Endothelial cell of umbilical vein (primary cell): ENCODE measurements at regions not wholly inside any gene's neighbourhood (a gene's known extent, or its start where the extent isn't known, plus 50 kb on each side); places are given as distances from the start of the nearest gene placed in this dataset.

Experiments
- BruUV-seq: library from RNA; stranded (reverse); fragments of 400-500 nt; replicated peaks from 2 replicates; lab custom pipeline; 2021; lab: Mats Ljungman, UMichigan
- CTCF ChIA-PET: fragments of 300-600, 350-600 bp; sonication (Branson Sonifier 250); formaldehyde crosslinking; loops from one replicate; lab custom pipeline; 2021; ENCODE audit warnings: antibody characterized with exemption, inconsistent platforms; lab: Charles Lee
- POLR2A ChIA-PET: fragments of 300-600, 350-600 bp; sonication (Branson Sonifier 250); formaldehyde crosslinking; loops from one replicate; lab custom pipeline; 2021; ENCODE audit warnings: antibody characterized with exemption, inconsistent platforms; lab: Charles Lee
- DNase-seq: peaks from one replicate; pipeline ENCODE4 v3.0.0-alpha.2; 2011; ENCODE audit warnings: low read depth, low spot score
- FAIRE-seq: peaks from 2 replicates; lab custom pipeline; 2011; peaks lifted over from hg19 to GRCh38; lab: Jason Lieb, UNC
- H2AFZ ChIP-seq: 2 replicates; pipeline ENCODE4 v1.6.0; 2012; ENCODE audit warnings: low read depth, low read length, control low read depth, inconsistent platforms
- H3K27ac ChIP-seq: 2 replicates; pipeline ENCODE4 v1.5.1; 2011; ENCODE audit warnings: low read depth, mild to moderate bottlenecking, control low read depth, low read length, moderate library complexity; ENCODE audit not compliant: insufficient read depth
- H3K27me3 ChIP-seq, 2 experiments: 2 replicates each; pipeline versions ENCODE4 v1.6.0 to v1.6.1; 2011; ENCODE audit warnings: low read length in 2 of 2, mixed read lengths in 1 of 2; ENCODE audit not compliant: control insufficient read depth in 2 of 2, insufficient read depth in 2 of 2
- H3K36me3 ChIP-seq, 2 experiments: 2 replicates in 1 of 2; 3 replicates in 1 of 2; pipeline ENCODE4 v1.5.1; 2011; ENCODE audit warnings: low read length in 2 of 2, mild to moderate bottlenecking in 1 of 2, moderate library complexity in 1 of 2; ENCODE audit not compliant: control insufficient read depth in 2 of 2, insufficient read depth in 2 of 2; ENCODE audit errors: extremely low read depth in 1 of 2
- H3K4me1 ChIP-seq: 3 replicates; pipeline ENCODE4 v1.5.1; 2011; ENCODE audit warnings: mild to moderate bottlenecking, low read length; ENCODE audit not compliant: control insufficient read depth, insufficient read depth; ENCODE audit errors: extremely low read depth
- H3K4me2 ChIP-seq: 2 replicates; pipeline ENCODE4 v1.6.1; 2011; ENCODE audit warnings: low read length, control low read depth, mixed read lengths; ENCODE audit not compliant: insufficient read depth
- H3K4me3 ChIP-seq, 3 experiments: fragments of 200-600 bp in 1 of 3; sonication (generic), shearing (Covaris generic) in 1 of 3; replicated peaks in 1 of 3; 2 replicates each; pipeline ENCODE4 v1.5.1; 2011 to 2016; ENCODE audit warnings: control low read depth in 3 of 3, low read length in 3 of 3, mild to moderate bottlenecking in 2 of 3, inconsistent platforms in 1 of 3, low read depth in 1 of 3, moderate library complexity in 1 of 3; ENCODE audit not compliant: insufficient read depth in 1 of 3
- H3K79me2 ChIP-seq: 2 replicates; pipeline ENCODE4 v1.6.0; 2012; ENCODE audit warnings: low read length, inconsistent platforms; ENCODE audit not compliant: control insufficient read depth, insufficient read depth
- H3K9ac ChIP-seq: replicated peaks from 2 replicates; pipeline ENCODE3; 2011; ENCODE audit warnings: low read length, control low read depth; ENCODE audit not compliant: insufficient read depth; ENCODE audit errors: extremely low read depth
- H3K9me1 ChIP-seq: replicated peaks from 3 replicates; pipeline ENCODE4 v1.6.0; 2011; ENCODE audit warnings: mild to moderate bottlenecking, low read length; ENCODE audit not compliant: control insufficient read depth, insufficient read depth; ENCODE audit errors: extremely low read depth
- H3K9me3 ChIP-seq: replicated peaks from 2 replicates; pipeline ENCODE4 v1.5.1; 2012; ENCODE audit warnings: low read length, inconsistent platforms; ENCODE audit not compliant: control insufficient read depth, insufficient read depth
- H4K20me1 ChIP-seq: replicated peaks from 2 replicates; pipeline ENCODE3; 2011; ENCODE audit warnings: mild to moderate bottlenecking, low read length; ENCODE audit not compliant: control insufficient read depth, insufficient read depth; ENCODE audit errors: extremely low read depth
- EZH2 ChIP-seq: IDR thresholded peaks from 2 replicates; pipeline ENCODE4 v1.6.1; 2012; ENCODE audit warnings: borderline replicate concordance, low read depth, mild to moderate bottlenecking, moderate library complexity, low read length, inconsistent platforms; ENCODE audit not compliant: severe bottlenecking
- FOS ChIP-seq: IDR thresholded peaks from 2 replicates; pipeline ENCODE4 v1.6.1; 2011; ENCODE audit warnings: mild to moderate bottlenecking, low read length, moderate library complexity, borderline replicate concordance; ENCODE audit not compliant: insufficient read depth
- GATA2 ChIP-seq: IDR thresholded peaks from 2 replicates; pipeline ENCODE4 v1.7.0; 2011; ENCODE audit warnings: low read depth, mild to moderate bottlenecking, moderate library complexity, mixed read lengths, low read length; ENCODE audit not compliant: insufficient read length, insufficient read depth
- JUN ChIP-seq: IDR thresholded peaks from 2 replicates; pipeline ENCODE4 v1.6.1; 2011; ENCODE audit warnings: borderline replicate concordance, low read depth; ENCODE audit not compliant: insufficient read length, insufficient read depth
- MYC ChIP-seq: IDR thresholded peaks from one replicate; pipeline ENCODE4 v1.6.1; 2011; ENCODE audit warnings: mild to moderate bottlenecking, low read depth, low read length
- POLR2A ChIP-seq: IDR thresholded peaks from 2 replicates; pipeline ENCODE4 v1.6.1; 2012; ENCODE audit warnings: low read depth, mild to moderate bottlenecking, control low read depth, low read length
- POLR2AphosphoS5 ChIP-seq: IDR thresholded peaks from 2 replicates; pipeline ENCODE4 v1.6.1; 2012; ENCODE audit warnings: low read depth, mild to moderate bottlenecking, control low read depth, low read length, moderate library complexity; ENCODE audit not compliant: insufficient read depth
- dilution Hi-C: fragments of 300-500 bp; cut with MboI; formaldehyde crosslinking; loops from one replicate; pipeline ENCODE4 v1.15.0; 2019; ENCODE audit warnings: low sequenced_read_pairs; ENCODE audit not compliant: extremely low pct_ligation_motif_present
- intact Hi-C: fragments of 100-400 bp; cut with micrococcal nuclease; formaldehyde crosslinking; loops from one replicate; pipeline ENCODE4 v1.10.0; 2022
- TF ChIP-seq, protein P1 (sequence below), 2 donors: IDR thresholded peaks; 1 replicate in 1 of 2; 2 replicates in 1 of 2; pipeline ENCODE4 v1.5.1; 2011; ENCODE audit warnings: low read length in 2 of 2, mild to moderate bottlenecking in 2 of 2, moderate library complexity in 2 of 2, control low read depth in 1 of 2, inconsistent platforms in 1 of 2, low read depth in 1 of 2; ENCODE audit not compliant: insufficient read depth in 1 of 2; ENCODE audit errors: extremely low read depth in 1 of 2
- TF ChIP-seq, protein P2 (sequence below): IDR thresholded peaks from 2 replicates; pipeline ENCODE4 v1.6.1; 2011; ENCODE audit not compliant: insufficient read depth, insufficient read length

- Histone ChIP-seq H3K4me1 (peaks cover 16% of the 10 kb centered on the region), H3K9ac (no peak overlapping the region), H3K9me1 (no peaks in the 10 kb centered on the region), H4K20me1 (no peaks in the 10 kb centered on the region), H2AFZ (no peak overlapping the region), H3K4me2 (no peak overlapping the region), H3K27ac (no peak overlapping the region), H3K36me3 (no peaks in the 10 kb centered on the region), H3K79me2 (no peaks in the 10 kb centered on the region), H3K4me3 (no peak overlapping the region), H3K9me3 (no peaks in the 10 kb centered on the region), H3K27me3 (no peaks in the 10 kb centered on the region)
- TF ChIP-seq POLR2AphosphoS5 = no peak
- TF ChIP-seq POLR2A = no peak
- TF ChIP-seq GATA2 = no peak
- no peak for TF ChIP-seq FOS
- no peak for TF ChIP-seq MYC
- TF ChIP-seq EZH2 = no peak
- TF ChIP-seq, protein P1, sequence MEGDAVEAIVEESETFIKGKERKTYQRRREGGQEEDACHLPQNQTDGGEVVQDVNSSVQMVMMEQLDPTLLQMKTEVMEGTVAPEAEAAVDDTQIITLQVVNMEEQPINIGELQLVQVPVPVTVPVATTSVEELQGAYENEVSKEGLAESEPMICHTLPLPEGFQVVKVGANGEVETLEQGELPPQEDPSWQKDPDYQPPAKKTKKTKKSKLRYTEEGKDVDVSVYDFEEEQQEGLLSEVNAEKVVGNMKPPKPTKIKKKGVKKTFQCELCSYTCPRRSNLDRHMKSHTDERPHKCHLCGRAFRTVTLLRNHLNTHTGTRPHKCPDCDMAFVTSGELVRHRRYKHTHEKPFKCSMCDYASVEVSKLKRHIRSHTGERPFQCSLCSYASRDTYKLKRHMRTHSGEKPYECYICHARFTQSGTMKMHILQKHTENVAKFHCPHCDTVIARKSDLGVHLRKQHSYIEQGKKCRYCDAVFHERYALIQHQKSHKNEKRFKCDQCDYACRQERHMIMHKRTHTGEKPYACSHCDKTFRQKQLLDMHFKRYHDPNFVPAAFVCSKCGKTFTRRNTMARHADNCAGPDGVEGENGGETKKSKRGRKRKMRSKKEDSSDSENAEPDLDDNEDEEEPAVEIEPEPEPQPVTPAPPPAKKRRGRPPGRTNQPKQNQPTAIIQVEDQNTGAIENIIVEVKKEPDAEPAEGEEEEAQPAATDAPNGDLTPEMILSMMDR (IDR thresholded peaks at IDR 0.05; ENCODE audit: extremely low read depth in 1 of 2, insufficient read depth in 1 of 2, low read depth in 1 of 2, low read length in 2 of 2) = no peak
- no peak for TF ChIP-seq JUN
- TF ChIP-seq, protein P2, sequence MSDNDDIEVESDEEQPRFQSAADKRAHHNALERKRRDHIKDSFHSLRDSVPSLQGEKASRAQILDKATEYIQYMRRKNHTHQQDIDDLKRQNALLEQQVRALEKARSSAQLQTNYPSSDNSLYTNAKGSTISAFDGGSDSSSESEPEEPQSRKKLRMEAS = no peak
- ChIA-PET POLR2A (no interaction called here), CTCF (interaction anchor here (1.3 kb wide), 1 partner anchor 296 kb away, joined by 4 read pairs; no protein-coding TSS in a partner anchor)
- no peak for DNase-seq
- dilution Hi-C loops = no loop called here
- intact Hi-C loops = loop anchor here (10.0 kb wide), 1 partner anchor 249 kb away; no protein-coding TSS in a partner anchor
- FAIRE-seq = no peak
- no TSS peak for BruUV-seq
Observed at GRCh38 chr14:104433401-104434213, 146.0 kb upstream of the C14orf180 start.
